ENCODE measurements at regions not wholly inside any gene's neighbourhood (a gene's known extent, or its start where the extent isn't known, plus 50 kb on each side); places are given as distances from the start of the nearest gene placed in this dataset.

GRCh38 chr13:84816567-84817105 lies 934.4 kb upstream of the SLITRK1 start:
- Histone ChIP-seq H3K9me3 (peaks cover 0 to 18% (median 0%) of the 10 kb centered on the region in 12 donors), H3K27me3 (no peaks in the 10 kb centered on the region), H3K4me3 (no peak overlapping the region), H3K36me3 (no peaks in the 10 kb centered on the region), H3K27ac (no peak overlapping the region), H3K4me1 (no peaks in the 10 kb centered on the region)
- ATAC-seq (no peak), DNase-seq (no peak)
- WGBS, 4 donors = 51 to 57% (median 54%) methylated on average over 4 of the region's 4 CpGs
- intact Hi-C loops (cut with DNase I) = no loop called here
- TF ChIP-seq, protein P1, sequence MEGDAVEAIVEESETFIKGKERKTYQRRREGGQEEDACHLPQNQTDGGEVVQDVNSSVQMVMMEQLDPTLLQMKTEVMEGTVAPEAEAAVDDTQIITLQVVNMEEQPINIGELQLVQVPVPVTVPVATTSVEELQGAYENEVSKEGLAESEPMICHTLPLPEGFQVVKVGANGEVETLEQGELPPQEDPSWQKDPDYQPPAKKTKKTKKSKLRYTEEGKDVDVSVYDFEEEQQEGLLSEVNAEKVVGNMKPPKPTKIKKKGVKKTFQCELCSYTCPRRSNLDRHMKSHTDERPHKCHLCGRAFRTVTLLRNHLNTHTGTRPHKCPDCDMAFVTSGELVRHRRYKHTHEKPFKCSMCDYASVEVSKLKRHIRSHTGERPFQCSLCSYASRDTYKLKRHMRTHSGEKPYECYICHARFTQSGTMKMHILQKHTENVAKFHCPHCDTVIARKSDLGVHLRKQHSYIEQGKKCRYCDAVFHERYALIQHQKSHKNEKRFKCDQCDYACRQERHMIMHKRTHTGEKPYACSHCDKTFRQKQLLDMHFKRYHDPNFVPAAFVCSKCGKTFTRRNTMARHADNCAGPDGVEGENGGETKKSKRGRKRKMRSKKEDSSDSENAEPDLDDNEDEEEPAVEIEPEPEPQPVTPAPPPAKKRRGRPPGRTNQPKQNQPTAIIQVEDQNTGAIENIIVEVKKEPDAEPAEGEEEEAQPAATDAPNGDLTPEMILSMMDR (IDR thresholded peaks at IDR 0.05) = no peak
- no peak for TF ChIP-seq POLR2A (IDR thresholded peaks at IDR 0.05)

DNA sequence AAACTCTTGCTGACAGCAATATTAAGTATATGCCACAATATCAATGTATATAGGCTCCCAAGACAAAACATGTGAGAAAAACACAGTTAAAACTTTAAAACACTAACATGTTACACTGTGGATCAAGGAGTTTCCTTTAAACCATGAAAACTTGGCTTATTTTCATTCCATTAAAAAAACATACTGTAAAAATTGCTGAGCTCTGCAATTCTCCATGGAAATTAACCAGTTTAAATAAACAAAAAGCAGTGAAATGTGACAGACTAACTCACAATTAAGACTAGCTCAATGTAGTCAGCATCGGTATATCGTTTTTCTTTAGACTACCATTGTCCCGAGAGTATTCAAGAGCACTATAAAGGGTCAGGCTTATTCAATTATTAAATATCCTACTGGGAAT lies 930.5 kb upstream of the SLITRK1 start:
- H3K27me3 ChIP-seq = no peaks in the 10 kb centered on the region
- no peak overlapping the region for H3K4me3 ChIP-seq
- WGBS, 4 donors = 81 to 83% (median 82%) methylated on average over 3 of the region's 3 CpGs
- no peak overlapping the region for H3K27ac ChIP-seq
- ATAC-seq = no peak
- H3K9me3 ChIP-seq = peaks cover 0 to 8% (median 0%) of the 10 kb centered on the region in 12 donors
- no peaks in the 10 kb centered on the region for H3K4me1 ChIP-seq
- no peaks in the 10 kb centered on the region for H3K36me3 ChIP-seq
- TF ChIP-seq POLR2A (IDR thresholded peaks at IDR 0.05) = no peak
- TF ChIP-seq, protein P1 (IDR thresholded peaks at IDR 0.05) = no peak
- DNase-seq = no peak
- intact Hi-C loops (cut with DNase I) = no loop called here

DNA sequence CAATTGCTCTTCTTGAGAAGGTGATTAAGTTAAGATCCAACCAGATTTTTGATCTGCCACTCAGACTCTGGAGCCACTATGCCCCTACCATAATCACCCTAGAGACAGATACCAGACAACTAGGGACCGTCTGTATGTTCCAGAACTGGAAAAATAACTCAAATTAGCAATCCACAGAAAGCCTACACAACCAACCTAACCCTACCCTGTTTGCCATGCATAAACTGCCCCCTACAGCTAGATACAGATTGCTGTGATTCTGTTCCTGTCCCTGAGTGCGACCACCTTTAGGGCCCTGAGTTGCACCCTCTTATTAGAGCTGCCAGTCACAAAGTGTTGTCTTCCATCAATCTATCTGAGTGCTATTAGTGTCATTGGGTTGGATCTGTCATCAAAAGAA lies 929.8 kb upstream of the SLITRK1 start:
- ATAC-seq (no peak), DNase-seq (no peak)
- H3K27me3 ChIP-seq = no peaks in the 10 kb centered on the region
- H3K36me3 ChIP-seq = no peaks in the 10 kb centered on the region
- WGBS, 4 donors = 75 to 82% (median 78%) methylated on average over 2 of the region's 2 CpGs
- no peak overlapping the region for H3K27ac ChIP-seq
- H3K4me1 ChIP-seq = no peaks in the 10 kb centered on the region
- intact Hi-C loops (cut with DNase I) = no loop called here
- H3K9me3 ChIP-seq = peaks cover 0 to 3% (median 0%) of the 10 kb centered on the region in 12 donors
- TF ChIP-seq, protein P1 (IDR thresholded peaks at IDR 0.05) = no peak
- no peak for TF ChIP-seq POLR2A (IDR thresholded peaks at IDR 0.05)
- no peak overlapping the region for H3K4me3 ChIP-seq

DNA sequence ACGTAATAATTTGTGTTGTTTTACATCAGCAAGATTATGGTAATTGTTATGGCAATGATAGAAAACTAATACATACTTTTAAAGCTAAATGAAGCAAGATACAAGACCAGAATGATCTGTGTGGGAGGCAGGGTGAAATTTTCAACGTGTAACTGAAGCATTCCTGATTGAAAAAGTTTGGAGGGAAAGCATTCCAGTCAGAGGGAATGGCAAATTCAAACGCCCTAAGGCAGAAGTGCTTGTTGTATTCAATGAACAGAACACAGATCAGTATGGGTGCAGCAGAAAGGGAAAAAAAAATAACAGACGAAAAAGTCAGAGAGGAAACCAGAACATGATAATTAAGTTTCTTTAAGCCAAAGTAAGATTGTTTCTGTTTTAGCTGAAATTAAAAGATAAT lies 928.5 kb upstream of the SLITRK1 start:
- H3K9me3 ChIP-seq = peaks cover 0 to 3% (median 0%) of the 10 kb centered on the region in 12 donors
- no peaks in the 10 kb centered on the region for H3K27me3 ChIP-seq
- TF ChIP-seq, protein P1 (IDR thresholded peaks at IDR 0.05) = no peak
- TF ChIP-seq POLR2A (IDR thresholded peaks at IDR 0.05) = no peak
- no peaks in the 10 kb centered on the region for H3K36me3 ChIP-seq
- H3K4me1 ChIP-seq = no peaks in the 10 kb centered on the region
- no peak overlapping the region for H3K4me3 ChIP-seq
- intact Hi-C loops (cut with DNase I) = no loop called here
- H3K27ac ChIP-seq = no peak overlapping the region
- WGBS, 4 donors = 33 to 47% (median 40%) methylated on average over 4 of the region's 4 CpGs
- no peak for ATAC-seq
- no peak for DNase-seq
